CD4-positive, alpha-beta T cell (primary cell): ENCODE measurements at regions not wholly inside any gene's neighbourhood (a gene's known extent, or its start where the extent isn't known, plus 50 kb on each side); places are given as distances from the start of the nearest gene placed in this dataset.

Source experiments
- ATAC-seq: fragments of 200-7000 bp; cut with Tn5 transposase; one replicate; pipeline ENCODE4 v1.10.0; 2022; ENCODE audit warnings: mild to moderate bottlenecking; ENCODE audit not compliant: poor library complexity
- CTCF ChIA-PET: fragments of 350-600 bp; sonication (Branson Sonifier 250); formaldehyde crosslinking; loops from one replicate; lab custom pipeline; 2021; ENCODE audit warnings: antibody characterized with exemption, inconsistent platforms; lab: Charles Lee
- POLR2A ChIA-PET: fragments of 350-600 bp; sonication (Branson Sonifier 250); formaldehyde crosslinking; loops from one replicate; lab custom pipeline; 2021; ENCODE audit warnings: antibody characterized with exemption, inconsistent platforms; lab: Charles Lee
- DNase-seq, 14 experiments: peaks; one replicate each; pipeline ENCODE4 v3.0.0-alpha.2; 2013 to 2020; ENCODE audit warnings: mixed read lengths in 2 of 14
- H3K27ac ChIP-seq, 2 donors: one replicate each; pipeline versions ENCODE4 v1.5.1 to v1.7.0; 2013; ENCODE audit warnings: low read length in 2 of 2, low read depth in 1 of 2, mild to moderate bottlenecking in 1 of 2
- H3K27me3 ChIP-seq, 2 experiments: 1 replicate in 1 of 2; 2 replicates in 1 of 2; pipeline versions ENCODE4 v1.6.1 to v1.7.0; 2013; ENCODE audit warnings: low read length in 2 of 2, control low read depth in 1 of 2, mild to moderate bottlenecking in 1 of 2, moderate library complexity in 1 of 2; ENCODE audit not compliant: insufficient read depth in 2 of 2, control insufficient read depth in 1 of 2
- H3K36me3 ChIP-seq: one replicate; pipeline ENCODE4 v1.6.1; 2013; ENCODE audit warnings: low read length, control low read depth; ENCODE audit not compliant: insufficient read depth
- H3K4me1 ChIP-seq: one replicate; pipeline ENCODE4 v1.6.1; 2013; ENCODE audit warnings: low read length, control low read depth; ENCODE audit not compliant: insufficient read depth
- H3K4me3 ChIP-seq: one replicate; pipeline ENCODE4 v1.5.1; 2013; ENCODE audit warnings: mild to moderate bottlenecking, low read length, moderate library complexity
- H3K9me3 ChIP-seq, 2 experiments: 1 replicate in 1 of 2; 2 replicates in 1 of 2; pipeline versions ENCODE4 v1.6.1 to v1.7.0; 2013; ENCODE audit warnings: low read length in 2 of 2, mild to moderate bottlenecking in 2 of 2, control low read depth in 1 of 2, moderate library complexity in 1 of 2; ENCODE audit not compliant: control insufficient read depth in 1 of 2, insufficient read depth in 1 of 2
- H3K27ac Mint-ChIP-seq: one replicate; pipeline ENCODE4 v1.8.0; 2020; ENCODE audit warnings: mixed read lengths
- H3K27me3 Mint-ChIP-seq: one replicate; pipeline ENCODE4 v1.8.0; 2021; ENCODE audit warnings: mixed read lengths
- H3K36me3 Mint-ChIP-seq: one replicate; pipeline ENCODE4 v1.8.0; 2021; ENCODE audit warnings: low read depth, mixed read lengths
- H3K4me1 Mint-ChIP-seq: one replicate; pipeline ENCODE4 v1.8.0; 2021; ENCODE audit warnings: low read depth, mixed read lengths
- H3K4me3 Mint-ChIP-seq: one replicate; pipeline ENCODE4 v1.8.0; 2020; ENCODE audit warnings: mild to moderate bottlenecking, mixed read lengths
- H3K9me3 Mint-ChIP-seq: one replicate; pipeline ENCODE4 v1.8.0; 2020; ENCODE audit warnings: mixed read lengths
- intact Hi-C, 2 experiments: fragments of 100-400 bp; cut with DNase I in 1 of 2; cut with micrococcal nuclease in 1 of 2; formaldehyde crosslinking; loops; one replicate each; pipeline versions ENCODE4 v1.15.1 to v1.9.0; 2023 to 2025; cut with DNase I, micrococcal nuclease
- TF ChIP-seq, protein P1 (sequence below): fragments of 200-600 bp; IDR thresholded peaks from one replicate; pipeline ENCODE4 v1.8.0; 2022; ENCODE audit warnings: antibody characterized with exemption, mild to moderate bottlenecking

DNA sequence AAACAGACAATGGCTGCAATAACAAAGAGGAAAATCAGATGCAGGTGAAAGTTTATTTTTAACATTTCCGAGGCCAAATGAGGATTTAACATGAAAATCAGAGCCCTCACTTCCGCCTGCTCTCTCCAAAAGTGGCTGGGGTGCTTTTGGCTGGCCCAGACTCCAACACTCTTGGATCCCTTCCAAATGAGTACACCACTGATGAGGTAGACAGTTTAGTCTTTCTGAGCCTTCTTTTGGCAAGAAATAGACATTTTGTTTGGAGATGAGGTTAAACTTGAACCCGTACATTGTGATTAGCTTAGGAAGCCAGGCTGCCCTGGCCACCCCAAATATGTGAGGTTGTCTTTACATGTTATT lies 51.0 kb upstream of the TRA2B start:
- no peak overlapping the region for H3K4me3 Mint-ChIP-seq
- no peak overlapping the region for H3K27ac Mint-ChIP-seq
- H3K36me3 ChIP-seq, result no peaks in the 10 kb centered on the region
- no peaks in the 10 kb centered on the region for H3K4me1 Mint-ChIP-seq
- ChIA-PET CTCF (interaction anchor here (2.0 kb wide), 1 partner anchor 628 kb away, joined by 6 read pairs; no protein-coding TSS in a partner anchor), POLR2A (no interaction called here)
- H3K36me3 Mint-ChIP-seq, result no peaks in the 10 kb centered on the region
- intact Hi-C loops, result loop anchor here (5.0 to 10.0 kb wide), 2 partner anchors 254 to 836 kb away; no protein-coding TSS in a partner anchor
- H3K27me3 ChIP-seq, result no peaks in the 10 kb centered on the region
- H3K27ac ChIP-seq, result no peak overlapping the region
- ATAC-seq, result no peak
- no peaks in the 10 kb centered on the region for H3K9me3 ChIP-seq
- no peak overlapping the region for H3K4me3 ChIP-seq
- TF ChIP-seq, protein P1, sequence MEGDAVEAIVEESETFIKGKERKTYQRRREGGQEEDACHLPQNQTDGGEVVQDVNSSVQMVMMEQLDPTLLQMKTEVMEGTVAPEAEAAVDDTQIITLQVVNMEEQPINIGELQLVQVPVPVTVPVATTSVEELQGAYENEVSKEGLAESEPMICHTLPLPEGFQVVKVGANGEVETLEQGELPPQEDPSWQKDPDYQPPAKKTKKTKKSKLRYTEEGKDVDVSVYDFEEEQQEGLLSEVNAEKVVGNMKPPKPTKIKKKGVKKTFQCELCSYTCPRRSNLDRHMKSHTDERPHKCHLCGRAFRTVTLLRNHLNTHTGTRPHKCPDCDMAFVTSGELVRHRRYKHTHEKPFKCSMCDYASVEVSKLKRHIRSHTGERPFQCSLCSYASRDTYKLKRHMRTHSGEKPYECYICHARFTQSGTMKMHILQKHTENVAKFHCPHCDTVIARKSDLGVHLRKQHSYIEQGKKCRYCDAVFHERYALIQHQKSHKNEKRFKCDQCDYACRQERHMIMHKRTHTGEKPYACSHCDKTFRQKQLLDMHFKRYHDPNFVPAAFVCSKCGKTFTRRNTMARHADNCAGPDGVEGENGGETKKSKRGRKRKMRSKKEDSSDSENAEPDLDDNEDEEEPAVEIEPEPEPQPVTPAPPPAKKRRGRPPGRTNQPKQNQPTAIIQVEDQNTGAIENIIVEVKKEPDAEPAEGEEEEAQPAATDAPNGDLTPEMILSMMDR, result no peak
- peaks cover 2% of the 10 kb centered on the region for H3K4me1 ChIP-seq
- DNase-seq, result no peak
- H3K9me3 Mint-ChIP-seq, result no peaks in the 10 kb centered on the region
- H3K27me3 Mint-ChIP-seq, result no peaks in the 10 kb centered on the region

DNA sequence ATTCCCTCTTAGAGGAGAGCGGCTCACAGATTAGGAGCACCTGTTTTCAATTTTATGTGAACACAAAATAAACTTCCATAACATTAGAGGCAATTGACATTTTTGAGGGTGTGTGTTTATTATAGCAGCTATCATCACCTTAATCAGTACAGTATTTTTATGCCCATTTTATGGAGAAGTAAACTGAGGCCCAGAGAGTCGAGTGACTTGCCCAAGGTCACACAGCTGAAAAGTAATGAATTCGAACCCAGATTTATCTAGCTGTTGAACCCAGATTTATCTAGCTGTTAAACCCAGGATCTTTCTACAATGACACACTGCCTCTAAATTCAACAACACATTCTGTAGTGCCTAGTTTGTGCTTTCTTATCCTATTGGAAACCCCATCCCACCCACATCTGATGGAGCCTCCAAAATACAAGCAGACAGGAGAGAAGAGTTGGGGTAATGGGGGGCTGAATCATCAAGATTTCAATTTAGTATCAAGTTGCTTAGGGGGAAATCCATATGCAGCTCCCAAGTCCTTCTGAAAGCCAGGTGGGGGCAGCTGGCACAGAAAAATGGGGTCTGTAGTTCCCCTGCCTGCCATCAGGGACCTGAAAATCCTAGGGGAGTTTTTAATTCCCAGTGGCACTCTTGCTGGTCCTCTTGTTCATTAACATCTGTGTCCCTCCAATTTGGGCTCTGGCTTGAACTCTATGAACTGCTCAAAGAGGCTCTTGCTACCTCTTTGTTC lies 50.4 kb upstream of the TRA2B start:
- POLR2A ChIA-PET, result no interaction called here
- H3K27me3 Mint-ChIP-seq, result peaks cover 5% of the 10 kb centered on the region
- H3K4me1 Mint-ChIP-seq, result no peaks in the 10 kb centered on the region
- TF ChIP-seq, protein P1, result no peak
- Histone ChIP-seq H3K27ac (no peak overlapping the region), H3K27me3 (no peaks in the 10 kb centered on the region), H3K9me3 (no peaks in the 10 kb centered on the region), H3K4me3 (no peak overlapping the region), H3K36me3 (no peaks in the 10 kb centered on the region), H3K4me1 (peaks cover 7% of the 10 kb centered on the region)
- intact Hi-C loops, result loop anchor here (5.0 to 10.0 kb wide), 2 partner anchors 254 to 837 kb away; no protein-coding TSS in a partner anchor
- ATAC-seq (no peak), DNase-seq (no peak)
- H3K36me3 Mint-ChIP-seq, result no peaks in the 10 kb centered on the region
- CTCF ChIA-PET, result interaction anchor here (0.6 to 2.0 kb wide), 3 partner anchors 139 to 629 kb away, joined by 3 to 6 read pairs (median 3); no protein-coding TSS in a partner anchor
- no peaks in the 10 kb centered on the region for H3K9me3 Mint-ChIP-seq
- no peak overlapping the region for H3K27ac Mint-ChIP-seq
- no peak overlapping the region for H3K4me3 Mint-ChIP-seq
